GM19240 (cell line): ENCODE measurements at regions not wholly inside any gene's neighbourhood (a gene's known extent, or its start where the extent isn't known, plus 50 kb on each side); places are given as distances from the start of the nearest gene placed in this dataset.

ENCODE experiments used
- DNase-seq: peaks from one replicate; pipeline ENCODE4 v3.0.0; 2011; ENCODE audit warnings: low spot score; ENCODE audit not compliant: insufficient read length

DNA sequence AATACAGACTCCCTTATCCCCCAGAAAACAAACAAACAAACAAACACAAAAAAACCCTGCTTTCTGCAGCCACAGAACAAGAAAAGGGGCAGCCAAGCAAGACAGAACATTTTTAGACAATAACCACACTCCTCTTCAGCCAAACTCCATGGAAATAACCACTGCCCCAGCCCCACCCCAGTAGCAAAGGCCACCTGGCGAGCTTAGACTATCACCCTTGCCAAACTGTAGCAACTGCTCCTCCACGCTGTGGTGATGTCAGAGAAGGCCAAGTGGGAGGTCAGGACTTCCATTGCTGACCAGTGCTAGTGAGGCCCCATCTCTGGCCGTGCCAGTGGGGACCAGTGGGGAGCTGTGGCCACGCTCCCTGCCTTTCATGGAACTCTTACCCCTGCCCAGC, 60.3 kb upstream of the CHRNA7 start:
- no peak for DNase-seq

DNA sequence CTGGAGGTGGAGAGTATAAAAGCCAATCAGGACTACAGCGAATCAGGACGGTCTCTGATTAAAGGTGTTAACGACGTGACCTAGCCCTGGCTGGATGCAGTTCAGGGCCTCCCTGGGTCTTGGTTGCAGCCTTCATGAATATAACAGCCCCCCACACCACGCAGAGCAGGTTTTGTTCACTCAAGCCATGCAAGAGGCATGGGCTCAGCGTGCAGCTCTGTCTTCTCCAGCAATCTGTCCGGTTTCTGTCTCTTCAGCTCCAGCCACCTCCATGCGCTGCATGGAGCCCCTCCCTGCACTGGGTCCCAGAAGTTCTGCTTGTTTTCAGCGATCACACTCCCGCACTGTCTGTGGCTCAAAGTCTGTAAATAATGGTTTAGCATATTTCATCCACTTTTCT, 57.1 kb upstream of the CHRNA7 start:
- DNase-seq: no peak

DNA sequence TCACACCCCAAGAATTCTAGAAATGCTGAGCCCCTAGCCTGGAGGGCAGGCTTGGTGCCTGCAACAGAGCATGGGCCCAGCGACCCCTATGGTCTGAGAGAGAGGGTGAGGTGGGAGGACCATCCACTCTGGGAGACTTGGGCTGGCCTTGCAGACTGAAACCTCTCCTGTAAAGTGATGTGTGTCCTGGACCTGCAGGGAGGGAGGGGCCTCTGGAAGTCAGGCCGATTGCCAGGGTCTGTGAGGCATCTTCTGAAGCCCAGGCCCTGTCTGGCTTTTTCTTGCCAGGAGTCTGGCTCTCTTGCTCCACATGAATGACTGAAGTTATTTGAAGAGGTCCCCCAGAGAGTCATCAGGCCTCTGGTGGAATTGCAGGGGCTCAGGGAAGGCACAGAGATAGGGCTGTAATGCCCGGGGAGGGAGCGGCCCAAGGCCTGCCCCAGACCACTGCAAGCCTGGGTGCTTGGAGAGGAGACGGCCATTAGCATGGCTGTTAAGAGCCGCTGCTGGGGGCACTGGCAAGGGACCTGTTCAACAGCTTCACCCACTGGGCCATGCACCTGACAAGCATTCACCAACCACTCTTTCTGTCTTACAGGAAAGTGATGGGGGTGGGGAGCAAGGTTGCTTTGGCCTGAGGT, 56.0 kb upstream of the CHRNA7 start:
- DNase-seq: no peak

DNA sequence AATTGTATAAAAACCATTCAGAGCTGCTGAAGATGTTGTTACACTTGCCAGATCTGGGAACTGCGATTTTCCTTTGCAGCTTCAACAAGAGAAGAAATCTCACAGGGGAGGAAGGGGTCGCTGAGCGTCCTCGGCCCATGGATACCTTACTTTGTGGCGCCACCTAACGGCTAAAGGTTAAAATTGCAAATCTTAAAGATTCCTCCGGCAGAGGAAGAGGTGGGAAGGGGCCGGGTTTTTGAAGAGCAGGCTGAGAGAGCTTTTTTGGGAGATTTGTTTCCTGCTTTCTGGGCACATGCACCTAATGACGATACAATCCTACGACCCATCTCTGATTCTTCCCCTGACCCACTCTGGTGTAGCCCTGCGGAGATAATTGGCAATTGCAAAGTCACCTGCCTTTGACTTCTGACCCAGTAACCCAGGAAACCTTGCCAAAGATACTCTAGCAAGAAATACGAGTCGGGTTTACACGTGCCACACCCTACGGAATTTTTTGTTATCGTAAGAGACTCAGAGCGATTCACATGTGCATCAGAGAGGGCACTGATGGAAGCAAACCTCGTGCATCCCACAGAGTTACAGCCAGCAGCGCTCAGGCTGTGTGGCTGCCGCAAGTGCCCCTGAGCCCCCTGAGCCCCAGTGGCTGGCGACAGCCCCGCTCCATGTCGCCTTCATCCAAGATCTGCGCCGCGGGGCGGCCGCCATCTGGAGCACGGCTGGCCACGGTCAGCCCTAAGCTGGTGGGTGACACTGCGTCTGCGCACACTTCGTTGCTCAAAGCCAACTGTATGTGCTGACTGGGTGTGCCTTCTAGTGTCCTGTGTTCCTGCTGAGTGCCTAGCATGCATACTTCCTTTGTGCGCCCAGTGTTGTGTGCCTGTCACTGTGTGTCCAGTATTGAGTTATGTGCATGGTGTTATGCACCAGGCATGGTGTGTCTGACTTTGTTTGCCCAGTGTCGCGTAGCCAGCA, 55.2 kb upstream of the CHRNA7 start:
- no peak for DNase-seq

DNA sequence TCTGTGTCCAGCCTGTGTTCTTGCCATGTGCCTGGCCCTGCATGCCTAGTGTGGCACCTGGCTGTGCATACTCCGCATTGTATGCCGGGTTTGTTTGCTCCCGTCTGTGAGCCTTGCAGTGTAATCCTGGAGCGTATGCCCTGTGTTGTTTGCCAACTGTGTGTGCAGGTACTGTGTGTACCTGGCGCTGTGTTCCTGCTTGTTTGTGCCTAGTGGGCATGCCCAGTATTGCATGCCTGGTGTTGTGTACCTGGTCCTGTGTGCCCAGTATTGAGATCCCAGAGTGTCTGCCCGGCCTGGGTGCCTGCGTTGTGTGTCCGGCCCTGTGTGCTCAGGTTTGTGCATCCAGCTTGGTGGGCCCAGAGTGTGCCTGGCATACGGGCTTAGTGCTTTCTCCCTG, 54.5 kb upstream of the CHRNA7 start:
- no peak for DNase-seq

DNA sequence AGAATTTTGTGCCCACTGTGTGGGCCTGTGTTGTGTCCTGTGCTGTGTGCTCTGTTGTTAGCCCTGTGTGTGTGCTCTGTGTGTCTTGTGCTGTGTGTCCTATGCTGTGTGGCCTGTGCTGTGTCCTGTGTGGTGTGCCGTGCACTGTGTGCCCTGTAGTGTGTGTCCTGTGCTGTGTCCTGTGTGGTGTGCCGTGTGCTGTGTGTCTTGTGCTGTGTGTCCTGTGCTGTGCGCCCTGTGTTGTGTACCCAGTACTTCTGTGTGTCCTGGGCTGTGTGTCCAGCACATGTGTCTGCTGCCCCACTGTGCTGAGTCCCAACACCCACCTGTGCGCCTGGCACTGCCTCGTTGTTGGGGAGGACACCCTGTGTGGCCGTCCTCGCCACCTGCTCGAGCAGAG, 53.2 kb upstream of the CHRNA7 start:
- DNase-seq: no peak

DNA sequence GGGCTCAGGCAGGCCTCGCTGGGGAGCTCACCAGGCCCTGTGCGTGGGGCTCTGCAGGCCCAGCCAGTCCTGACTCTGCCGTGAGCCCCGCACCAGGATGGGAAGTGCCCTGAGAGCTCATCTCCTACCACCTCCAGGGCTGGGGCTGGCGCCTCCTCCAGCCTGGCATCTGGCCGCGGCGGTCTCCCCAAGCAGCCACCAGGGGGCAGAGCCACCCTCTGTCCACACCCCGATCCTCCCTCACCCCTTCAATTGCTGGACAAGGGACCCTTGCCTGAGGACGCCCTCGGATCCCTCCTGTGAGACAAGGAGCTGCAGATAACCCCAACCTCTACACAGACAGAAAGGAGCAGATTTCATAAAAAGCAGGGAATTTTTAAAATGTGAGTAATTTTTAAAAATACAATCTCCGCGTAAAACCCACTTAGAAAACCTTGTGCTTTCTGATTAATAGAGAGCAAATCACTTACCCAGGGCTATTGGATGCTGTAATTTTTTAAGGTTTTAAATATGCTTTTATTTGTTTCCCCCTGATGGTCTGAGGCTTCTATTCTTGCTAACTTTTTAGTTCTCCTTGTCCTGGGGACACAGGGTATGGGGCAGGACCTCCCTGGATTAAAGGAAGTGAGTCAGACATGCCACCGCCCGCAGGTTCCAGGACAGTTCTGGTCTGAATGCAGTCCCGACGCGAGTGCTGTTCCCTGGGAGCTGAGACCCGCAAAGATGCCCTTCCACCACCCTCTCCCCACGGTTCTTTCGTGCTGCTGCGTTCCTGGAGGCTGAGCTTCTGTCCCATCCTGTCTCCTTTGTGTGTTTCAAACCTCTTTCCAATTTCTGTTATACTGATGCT, 52.3 kb upstream of the CHRNA7 start:
- DNase-seq: no peak
